GM10266 (cell line): ENCODE measurements at regions not wholly inside any gene's neighbourhood (a gene's known extent, or its start where the extent isn't known, plus 50 kb on each side); places are given as distances from the start of the nearest gene placed in this dataset.

Experiments
- DNase-seq: peaks from one replicate; pipeline ENCODE4 v3.0.0; 2012; ENCODE audit errors: extremely low spot score
- CTCF ChIP-seq: IDR thresholded peaks from 2 replicates; pipeline ENCODE4 v1.5.1; 2012; ENCODE audit warnings: mild to moderate bottlenecking, low read depth; ENCODE audit not compliant: control insufficient read depth, insufficient read depth; ENCODE audit errors: missing control alignments

GRCh38 chr12:30874455-30875321, 51.9 kb upstream of the TSPAN11 start:
- TF ChIP-seq CTCF: no peak

GRCh38 chr12:30870491-30871265, 55.9 kb upstream of the TSPAN11 start:
- TF ChIP-seq CTCF: no peak

More at GRCh38 chr12:30874455-30875321, 51.9 kb upstream of the TSPAN11 start:
- no peak for DNase-seq

GRCh38 chr12:30867415-30867814, 59.1 kb upstream of the TSPAN11 start:
- DNase-seq: no peak
- TF ChIP-seq CTCF: no peak

More at GRCh38 chr12:30870491-30871265, 55.9 kb upstream of the TSPAN11 start:
- DNase-seq: no peak

GRCh38 chr12:30866256-30866655, 60.3 kb upstream of the TSPAN11 start:
- TF ChIP-seq CTCF: no peak
- no peak for DNase-seq

GRCh38 chr12:30863839-30864238, 62.7 kb upstream of the TSPAN11 start:
- DNase-seq: no peak
- TF ChIP-seq CTCF: no peak

GRCh38 chr12:30862486-30862885, 64.1 kb upstream of the TSPAN11 start:
- no peak for DNase-seq
- TF ChIP-seq CTCF: no peak
